B cell (primary cell): ENCODE measurements at regions not wholly inside any gene's neighbourhood (a gene's known extent, or its start where the extent isn't known, plus 50 kb on each side); places are given as distances from the start of the nearest gene placed in this dataset.

Source experiments
- CTCF ChIP-seq: fragments of 200-600 bp; IDR thresholded peaks from one replicate; pipeline ENCODE4 v1.8.0; 2022; ENCODE audit warnings: antibody characterized with exemption, mild to moderate bottlenecking
- EZH2 ChIP-seq: IDR thresholded peaks from 2 replicates; pipeline ENCODE4 v1.6.1; 2012; ENCODE audit warnings: borderline replicate concordance, low read depth, mild to moderate bottlenecking, moderate library complexity, low read length; ENCODE audit not compliant: insufficient read depth, poor library complexity, severe bottlenecking

DNA sequence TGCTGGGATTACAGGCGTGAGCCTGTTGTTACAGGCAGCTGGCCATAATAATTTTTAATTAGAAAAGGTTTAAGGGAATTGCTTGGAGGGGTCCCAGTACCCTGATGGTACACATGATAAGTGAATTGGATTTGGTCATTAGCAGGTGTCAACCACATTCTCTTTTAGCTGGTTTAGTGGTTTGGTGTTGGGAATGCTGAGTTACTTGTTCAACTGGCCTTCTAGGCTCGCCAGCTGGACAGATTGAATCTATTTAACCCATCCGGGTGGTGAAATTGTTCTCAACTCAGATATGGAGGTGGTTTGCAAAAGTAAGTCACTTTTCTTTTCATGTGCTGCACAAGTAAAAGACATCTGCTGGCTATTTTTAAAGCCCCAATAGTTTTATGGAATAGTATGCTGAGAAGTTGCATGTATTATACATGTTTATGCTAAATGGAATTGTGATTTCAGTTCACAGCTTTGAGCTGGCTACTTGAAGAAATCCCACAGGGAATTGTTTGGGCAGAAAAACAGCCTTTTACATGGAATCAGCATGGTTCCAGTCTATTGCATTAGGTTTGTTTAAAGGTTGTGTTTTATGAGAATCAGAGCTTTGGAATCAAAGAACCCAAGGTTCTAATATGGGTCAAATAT, 149.8 kb upstream of the SLC28A3 start:
- TF ChIP-seq CTCF (no peak), EZH2 (no peak)
